ENCODE measurements at regions not wholly inside any gene's neighbourhood (a gene's known extent, or its start where the extent isn't known, plus 50 kb on each side); places are given as distances from the start of the nearest gene placed in this dataset.

GRCh38 chr5:105380126-105380525 lies 1817.5 kb upstream of the NUDT12 start:
- no peaks in the 10 kb centered on the region for H3K4me1 ChIP-seq
- H3K27me3 ChIP-seq, result no peaks in the 10 kb centered on the region
- no peak overlapping the region for H3K4me3 ChIP-seq
- no peak overlapping the region for H3K27ac ChIP-seq
- ATAC-seq (no peak), DNase-seq (no peak)
- 96 to 97% methylated on average over 1 of the region's 1 CpG for WGBS, 2 donors
- H3K9me3 ChIP-seq, result peaks cover 0 to 32% (median 0%) of the 10 kb centered on the region in 11 donors
- intact Hi-C loops (cut with DNase I), result no loop called here
- no peak for TF ChIP-seq CTCF (IDR thresholded peaks at IDR 0.05)
- H3K36me3 ChIP-seq, result no peaks in the 10 kb centered on the region

GRCh38 chr5:105371169-105371568 lies 1808.6 kb upstream of the NUDT12 start:
- intact Hi-C loops (cut with DNase I), result no loop called here
- 49 to 56% methylated on average over 2 of the region's 2 CpGs for WGBS, 2 donors
- no peak for DNase-seq
- no peaks in the 10 kb centered on the region for H3K4me1 ChIP-seq
- H3K27me3 ChIP-seq, result no peaks in the 10 kb centered on the region
- H3K4me3 ChIP-seq, result no peak overlapping the region
- H3K27ac ChIP-seq, result no peak overlapping the region
- no peak for TF ChIP-seq CTCF (IDR thresholded peaks at IDR 0.05)
- no peaks in the 10 kb centered on the region for H3K36me3 ChIP-seq
- peaks cover 0 to 54% (median 0%) of the 10 kb centered on the region in 11 donors for H3K9me3 ChIP-seq
- no peak for ATAC-seq

GRCh38 chr5:105350486-105351140 lies 1788.0 kb upstream of the NUDT12 start:
- no peaks in the 10 kb centered on the region for H3K36me3 ChIP-seq
- intact Hi-C loops (cut with DNase I), result no loop called here
- 66 to 67% methylated on average over 5 of the region's 5 CpGs for WGBS, 2 donors
- no peak overlapping the region for H3K4me3 ChIP-seq
- no peaks in the 10 kb centered on the region for H3K27me3 ChIP-seq
- TF ChIP-seq CTCF (IDR thresholded peaks at IDR 0.05), result no peak
- H3K9me3 ChIP-seq, result peaks cover 0 to 24% (median 0%) of the 10 kb centered on the region in 11 donors
- ATAC-seq (no peak), DNase-seq (no peak)
- H3K4me1 ChIP-seq, result no peaks in the 10 kb centered on the region
- no peak overlapping the region for H3K27ac ChIP-seq

- no peak overlapping the region for H3K4me3 ChIP-seq
- WGBS, 2 donors, result 80% methylated on average over 3 of the region's 3 CpGs
- intact Hi-C loops (cut with DNase I), result no loop called here
- H3K27ac ChIP-seq, result no peak overlapping the region
- no peaks in the 10 kb centered on the region for H3K27me3 ChIP-seq
- H3K4me1 ChIP-seq, result no peaks in the 10 kb centered on the region
- peaks cover 0 to 36% (median 0%) of the 10 kb centered on the region in 11 donors for H3K9me3 ChIP-seq
- no peak for TF ChIP-seq CTCF (IDR thresholded peaks at IDR 0.05)
- no peak for ATAC-seq
- H3K36me3 ChIP-seq, result no peaks in the 10 kb centered on the region
- no peak for DNase-seq
These were observed 1769.0 kb upstream of the NUDT12 start for GRCh38 chr5:105331558-105331957.
